Tibial nerve (tissue), 4 donors: ENCODE measurements at regions not wholly inside any gene's neighbourhood (a gene's known extent, or its start where the extent isn't known, plus 50 kb on each side); places are given as distances from the start of the nearest gene placed in this dataset.

ENCODE experiments used
- CTCF ChIP-seq, 5 experiments: fragments of 200-600 bp in 3 of 5; fragments of 450-650 bp in 2 of 5; sonication (generic) in 3 of 5; IDR thresholded peaks; one replicate each; pipeline ENCODE4 v1.5.1; 2016 to 2019; ENCODE audit warnings: antibody characterized with exemption in 5 of 5, mild to moderate bottlenecking in 3 of 5, moderate library complexity in 2 of 5
- EP300 ChIP-seq, 2 donors: sonication (generic); formaldehyde crosslinking; IDR thresholded peaks; one replicate each; pipeline ENCODE4 v1.6.1; 2017; ENCODE audit warnings: antibody characterized with exemption in 2 of 2, mild to moderate bottlenecking in 1 of 2
- POLR2A ChIP-seq, 2 donors: fragments of 450-650 bp; IDR thresholded peaks; one replicate each; pipeline ENCODE4 v1.6.1; 2017; ENCODE audit warnings: antibody characterized with exemption in 2 of 2, mild to moderate bottlenecking in 2 of 2, moderate library complexity in 2 of 2

GRCh38 chr6:67914419-67914818, 720.7 kb upstream of the ADGRB3 start:
- TF ChIP-seq CTCF (IDR thresholded peaks at IDR 0.05) (no peak), POLR2A (IDR thresholded peaks at IDR 0.05) (no peak), EP300 (IDR thresholded peaks at IDR 0.05) (no peak)
